Adrenal gland (tissue), 5 donors: ENCODE measurements at regions not wholly inside any gene's neighbourhood (a gene's known extent, or its start where the extent isn't known, plus 50 kb on each side); places are given as distances from the start of the nearest gene placed in this dataset.

ENCODE experiments used
- POLR2A ChIP-seq, 2 donors: fragments of 450-650 bp; IDR thresholded peaks; one replicate each; pipeline ENCODE4 v1.6.1; 2017; ENCODE audit warnings: antibody characterized with exemption in 2 of 2, mild to moderate bottlenecking in 2 of 2, moderate library complexity in 1 of 2
- TF ChIP-seq, protein P1 (sequence below), 6 experiments: fragments of 450-650 bp in 4 of 6; fragments of 200-600 bp in 2 of 6; sonication (generic) in 1 of 6; IDR thresholded peaks; 1 replicate in 5 of 6; 2 replicates in 1 of 6; pipeline versions ENCODE4 v1.5.1 to v1.8.0; 2016 to 2021; ENCODE audit warnings: antibody characterized with exemption in 6 of 6, mild to moderate bottlenecking in 2 of 6, moderate library complexity in 1 of 6
- donor health status: DM: no; HTN: no; CAD: no.

DNA sequence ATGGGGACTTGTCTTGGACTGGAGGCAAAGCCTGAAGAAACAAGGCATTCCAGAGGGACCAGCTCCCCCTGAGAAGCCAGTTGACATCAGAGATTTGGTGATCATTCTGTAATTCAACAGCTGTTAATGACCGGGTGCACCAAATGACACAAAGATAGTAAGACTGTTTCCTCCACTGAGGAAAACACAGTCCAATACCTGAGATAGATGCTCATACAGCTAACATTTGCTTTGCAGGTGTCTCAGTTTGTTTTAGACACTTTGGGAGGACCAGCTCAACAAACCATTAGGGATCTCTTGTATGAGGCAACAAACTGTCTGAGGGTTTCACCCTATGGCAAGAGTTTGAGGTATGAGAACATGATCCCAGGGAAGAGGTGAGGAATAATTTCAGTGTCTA is 237.2 kb upstream of the PLET1 start:
- TF ChIP-seq, protein P1, sequence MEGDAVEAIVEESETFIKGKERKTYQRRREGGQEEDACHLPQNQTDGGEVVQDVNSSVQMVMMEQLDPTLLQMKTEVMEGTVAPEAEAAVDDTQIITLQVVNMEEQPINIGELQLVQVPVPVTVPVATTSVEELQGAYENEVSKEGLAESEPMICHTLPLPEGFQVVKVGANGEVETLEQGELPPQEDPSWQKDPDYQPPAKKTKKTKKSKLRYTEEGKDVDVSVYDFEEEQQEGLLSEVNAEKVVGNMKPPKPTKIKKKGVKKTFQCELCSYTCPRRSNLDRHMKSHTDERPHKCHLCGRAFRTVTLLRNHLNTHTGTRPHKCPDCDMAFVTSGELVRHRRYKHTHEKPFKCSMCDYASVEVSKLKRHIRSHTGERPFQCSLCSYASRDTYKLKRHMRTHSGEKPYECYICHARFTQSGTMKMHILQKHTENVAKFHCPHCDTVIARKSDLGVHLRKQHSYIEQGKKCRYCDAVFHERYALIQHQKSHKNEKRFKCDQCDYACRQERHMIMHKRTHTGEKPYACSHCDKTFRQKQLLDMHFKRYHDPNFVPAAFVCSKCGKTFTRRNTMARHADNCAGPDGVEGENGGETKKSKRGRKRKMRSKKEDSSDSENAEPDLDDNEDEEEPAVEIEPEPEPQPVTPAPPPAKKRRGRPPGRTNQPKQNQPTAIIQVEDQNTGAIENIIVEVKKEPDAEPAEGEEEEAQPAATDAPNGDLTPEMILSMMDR (IDR thresholded peaks at IDR 0.05): no peak
- no peak for TF ChIP-seq POLR2A (IDR thresholded peaks at IDR 0.05)
